Loucy (cell line): ENCODE measurements at regions not wholly inside any gene's neighbourhood (a gene's known extent, or its start where the extent isn't known, plus 50 kb on each side); places are given as distances from the start of the nearest gene placed in this dataset.

Experiments
- CTCF ChIP-seq: fragments of 200-600 bp; sonication (generic); conservative IDR thresholded peaks from 2 replicates; pipeline ENCODE4 v1.5.1; 2014; ENCODE audit warnings: mild to moderate bottlenecking, antibody characterized with exemption, low read length
- EZH2phosphoT487 ChIP-seq: fragments of 200-600 bp; IDR thresholded peaks from 2 replicates; pipeline ENCODE4 v1.6.1; 2018; ENCODE audit warnings: antibody characterized with exemption, mild to moderate bottlenecking, moderate library complexity, borderline replicate concordance

- no peak for TF ChIP-seq CTCF
- TF ChIP-seq EZH2phosphoT487: no peak
These were observed 149.0 kb downstream of the TMEM161B start for GRCh38 chr5:88119535-88120125.
